ENCODE measurements at regions not wholly inside any gene's neighbourhood (a gene's known extent, or its start where the extent isn't known, plus 50 kb on each side); places are given as distances from the start of the nearest gene placed in this dataset.

GRCh38 chr10:7481368-7481765 is 70.5 kb upstream of the SFMBT2 start:
- DNase-seq (no peak), ATAC-seq (ENCODE audit: poor library complexity) (no peak)
- intact Hi-C loops (cut with DNase I, micrococcal nuclease) = loop anchor here in 1 of 2 experiments (5.0 kb wide), 1 partner anchor 74 kb away; no protein-coding TSS in a partner anchor
- peaks cover 87% of the 10 kb centered on the region for H3K4me1 Mint-ChIP-seq (ENCODE audit: low read depth)
- no peaks in the 10 kb centered on the region for H3K27me3 Mint-ChIP-seq
- no peaks in the 10 kb centered on the region for H3K9me3 ChIP-seq (ENCODE audit: control insufficient read depth in 1 of 2, insufficient read depth in 1 of 2, low read length in 2 of 2)
- no peak overlapping the region for H3K4me3 ChIP-seq (ENCODE audit: low read length)
- peak overlapping the region; percentile 95 for H3K27ac Mint-ChIP-seq
- ChIA-PET POLR2A (no interaction called here), CTCF (no interaction called here)
- H3K4me1 ChIP-seq (ENCODE audit: insufficient read depth, low read length) = peaks cover 78% of the 10 kb centered on the region
- H3K36me3 ChIP-seq (ENCODE audit: insufficient read depth, low read length) = no peaks in the 10 kb centered on the region
- H3K36me3 Mint-ChIP-seq (ENCODE audit: low read depth) = no peaks in the 10 kb centered on the region
- H3K9me3 Mint-ChIP-seq = peaks cover 2% of the 10 kb centered on the region
- no peak for TF ChIP-seq CTCF (IDR thresholded peaks at IDR 0.05)
- peak overlapping the region; percentile 62 for H3K4me3 Mint-ChIP-seq
- H3K27me3 ChIP-seq (ENCODE audit: control insufficient read depth in 1 of 2, insufficient read depth in 2 of 2, low read length in 2 of 2) = no peaks in the 10 kb centered on the region
- no peak overlapping the region for H3K27ac ChIP-seq (ENCODE audit: low read depth in 1 of 2, low read length in 2 of 2)

- Mint-ChIP-seq H3K4me3 (peak overlapping the region; percentile 62), H3K9me3 (peaks cover 1% of the 10 kb centered on the region), H3K27me3 (no peaks in the 10 kb centered on the region), H3K27ac (peak overlapping the region; percentile 95), H3K4me1 (ENCODE audit: low read depth) (peaks cover 86% of the 10 kb centered on the region), H3K36me3 (ENCODE audit: low read depth) (no peaks in the 10 kb centered on the region)
- Histone ChIP-seq H3K27ac (ENCODE audit: low read depth in 1 of 2, low read length in 2 of 2) (peak overlapping the region in 1 of 2 donors; percentile 42), H3K27me3 (ENCODE audit: control insufficient read depth in 1 of 2, insufficient read depth in 2 of 2, low read length in 2 of 2) (no peaks in the 10 kb centered on the region), H3K36me3 (ENCODE audit: insufficient read depth, low read length) (no peaks in the 10 kb centered on the region), H3K4me1 (ENCODE audit: insufficient read depth, low read length) (peaks cover 73% of the 10 kb centered on the region), H3K9me3 (ENCODE audit: control insufficient read depth in 1 of 2, insufficient read depth in 1 of 2, low read length in 2 of 2) (no peaks in the 10 kb centered on the region), H3K4me3 (ENCODE audit: low read length) (no peak overlapping the region)
- ATAC-seq (ENCODE audit: poor library complexity) = no peak
- TF ChIP-seq CTCF (IDR thresholded peaks at IDR 0.05) = no peak
- intact Hi-C loops (cut with DNase I, micrococcal nuclease) = loop anchor here in 1 of 2 experiments (5.0 kb wide), 1 partner anchor 74 kb away; no protein-coding TSS in a partner anchor
- CTCF ChIA-PET = no interaction called here
- peak in 4 of 14 experiments; percentile 29 to 47 (median 38) for DNase-seq
- POLR2A ChIA-PET = interaction anchor here (0.7 kb wide), 1 partner anchor 10 kb away, joined by 3 read pairs; no protein-coding TSS in a partner anchor
Measured at GRCh38 chr10:7480742-7481367, 70.0 kb upstream of the SFMBT2 start.

- Mint-ChIP-seq H3K27me3 (no peaks in the 10 kb centered on the region), H3K4me3 (peak overlapping the region; percentile 46), H3K27ac (peak overlapping the region; percentile 95), H3K4me1 (ENCODE audit: low read depth) (peaks cover 83% of the 10 kb centered on the region), H3K36me3 (ENCODE audit: low read depth) (no peaks in the 10 kb centered on the region), H3K9me3 (no peaks in the 10 kb centered on the region)
- DNase-seq (no peak), ATAC-seq (ENCODE audit: poor library complexity) (no peak)
- no peak overlapping the region for H3K4me3 ChIP-seq (ENCODE audit: low read length)
- H3K4me1 ChIP-seq (ENCODE audit: insufficient read depth, low read length) = peaks cover 64% of the 10 kb centered on the region
- CTCF ChIA-PET = interaction anchor here (0.7 to 1.2 kb wide), 2 partner anchors 8 to 45 kb away, joined by 3 read pairs; no protein-coding TSS in a partner anchor
- no peaks in the 10 kb centered on the region for H3K36me3 ChIP-seq (ENCODE audit: insufficient read depth, low read length)
- no peaks in the 10 kb centered on the region for H3K9me3 ChIP-seq (ENCODE audit: control insufficient read depth in 1 of 2, insufficient read depth in 1 of 2, low read length in 2 of 2)
- intact Hi-C loops (cut with DNase I, micrococcal nuclease) = loop anchor here in 1 of 2 experiments (5.0 kb wide), 1 partner anchor 73 kb away; no protein-coding TSS in a partner anchor
- no peaks in the 10 kb centered on the region for H3K27me3 ChIP-seq (ENCODE audit: control insufficient read depth in 1 of 2, insufficient read depth in 2 of 2, low read length in 2 of 2)
- TF ChIP-seq CTCF (IDR thresholded peaks at IDR 0.05) = no peak
- H3K27ac ChIP-seq (ENCODE audit: low read depth in 1 of 2, low read length in 2 of 2) = peak overlapping the region in 1 of 2 donors; percentile 42
- POLR2A ChIA-PET = interaction anchor here (0.7 kb wide), 1 partner anchor 9 kb away, joined by 3 read pairs; no protein-coding TSS in a partner anchor
Measured at GRCh38 chr10:7479861-7480598, 69.2 kb upstream of the SFMBT2 start.

All from CD4-positive, alpha-beta T cell (primary cell).